GM12878 (cell line): ENCODE measurements at regions not wholly inside any gene's neighbourhood (a gene's known extent, or its start where the extent isn't known, plus 50 kb on each side); places are given as distances from the start of the nearest gene placed in this dataset.

Experiments
- ATAC-seq: fragments of 200-7000 bp; cut with Tn5 transposase; 3 replicates; pipeline ENCODE4 v1.9.1; 2020; ENCODE audit warnings: mild to moderate bottlenecking, moderate library complexity
- BruUV-seq: library from RNA; stranded (reverse); fragments of 400-500 nt; replicated peaks from 2 replicates; lab custom pipeline; 2021; lab: Mats Ljungman, UMichigan
- CTCF ChIA-PET: fragments of 300-600 bp; sonication (Branson Sonifier 250); formaldehyde crosslinking; extraction: SDS; loops from one replicate; lab custom pipeline; 2021; ENCODE audit warnings: inconsistent platforms; lab: Yijun Ruan, JAX
- POLR2A ChIA-PET: fragments of 350-600 bp; formaldehyde crosslinking; extraction: SDS; loops from one replicate; lab custom pipeline; 2021; ENCODE audit warnings: inconsistent platforms; lab: Charles Lee
- RAD21 ChIA-PET: fragments of 300-600 bp; sonication (Branson Sonifier 250); formaldehyde crosslinking; loops from one replicate; lab custom pipeline; 2023; ENCODE audit warnings: antibody characterized with exemption; ENCODE audit not compliant: unreplicated experiment; lab: Charles Lee
- SMC1A ChIA-PET: fragments of 300-600 bp; sonication (Branson Sonifier 250); formaldehyde crosslinking; loops from one replicate; lab custom pipeline; 2023; ENCODE audit not compliant: unreplicated experiment, uncharacterized antibody; lab: Charles Lee
- DNase-seq: peaks from one replicate; pipeline ENCODE4 v3.0.0-alpha.2; 2011; ENCODE audit warnings: low read depth, low spot score
- FAIRE-seq: peaks from 3 replicates; lab custom pipeline; 2011; peaks lifted over from hg19 to GRCh38; lab: Jason Lieb, UNC
- H2AFZ ChIP-seq: 2 replicates; pipeline ENCODE4 v1.6.0; 2011; ENCODE audit warnings: low read depth, low read length, control low read depth; ENCODE audit not compliant: control insufficient read depth
- H3K27ac ChIP-seq: 2 replicates; pipeline ENCODE4 v1.5.1; 2011; ENCODE audit warnings: control low read depth; ENCODE audit not compliant: control insufficient read depth, insufficient read depth
- H3K27me3 ChIP-seq, 2 experiments: replicated peaks in 1 of 2; 2 replicates each; pipeline versions ENCODE4 v1.6.0 to v1.6.1; 2011; ENCODE audit warnings: low read length in 1 of 2; ENCODE audit not compliant: control insufficient read depth in 2 of 2, insufficient read depth in 2 of 2
- H3K36me3 ChIP-seq, 2 experiments: 2 replicates each; pipeline ENCODE4 v1.5.1; 2011; ENCODE audit warnings: low read length in 1 of 2; ENCODE audit not compliant: control insufficient read depth in 2 of 2, insufficient read depth in 2 of 2
- H3K4me1 ChIP-seq: 2 replicates; pipeline ENCODE4 v1.6.1; 2011; ENCODE audit warnings: mild to moderate bottlenecking, low read length, moderate library complexity, mixed read lengths; ENCODE audit not compliant: control insufficient read depth, insufficient read depth
- H3K4me2 ChIP-seq: 2 replicates; pipeline ENCODE4 v1.6.0; 2011; ENCODE audit warnings: control low read depth; ENCODE audit not compliant: control insufficient read depth, insufficient read depth
- H3K4me3 ChIP-seq: fragments of 200-600 bp; sonication (generic); 2 replicates; pipeline ENCODE4 v1.5.1; 2016
- H3K79me2 ChIP-seq: 2 replicates; pipeline ENCODE4 v1.6.0; 2011; ENCODE audit warnings: low read length; ENCODE audit not compliant: control insufficient read depth, insufficient read depth
- H3K9ac ChIP-seq: 2 replicates; pipeline ENCODE4 v1.8.0; 2011; ENCODE audit warnings: low read length, control low read depth, mixed read lengths; ENCODE audit not compliant: control insufficient read depth, insufficient read depth
- H3K9me3 ChIP-seq: replicated peaks from 3 replicates; pipeline ENCODE4 v1.5.1; 2011; ENCODE audit warnings: mild to moderate bottlenecking, low read length; ENCODE audit not compliant: control insufficient read depth, insufficient read depth
- H4K20me1 ChIP-seq: 2 replicates; pipeline ENCODE4 v1.6.0; 2011; ENCODE audit not compliant: control insufficient read depth, insufficient read depth
- CHD1 ChIP-seq: IDR thresholded peaks from 2 replicates; pipeline ENCODE4 v1.6.1; 2012; ENCODE audit warnings: low read depth, low read length, improper control_type of control experiment
- CHD2 ChIP-seq: IDR thresholded peaks from 2 replicates; pipeline ENCODE4 v1.6.1; 2011; ENCODE audit warnings: low read depth, low read length, improper control_type of control experiment, borderline replicate concordance
- DPF2 ChIP-seq: fragments of 450-650 bp; IDR thresholded peaks from 2 replicates; pipeline ENCODE4 v1.6.1; 2017; ENCODE audit warnings: mild to moderate bottlenecking
- GABPA ChIP-seq: IDR thresholded peaks from 2 replicates; pipeline ENCODE4 v1.6.1; 2014; ENCODE audit warnings: antibody characterized with exemption, low read depth, mild to moderate bottlenecking, inconsistent platforms
- HDGF ChIP-seq: fragments of 450-650 bp; IDR thresholded peaks from 2 replicates; pipeline ENCODE4 v1.6.1; 2016; ENCODE audit warnings: antibody characterized with exemption
- NR2C2 ChIP-seq: IDR thresholded peaks from 2 replicates; pipeline ENCODE4 v1.6.1; 2011; ENCODE audit warnings: borderline replicate concordance, low read depth; ENCODE audit not compliant: control insufficient read depth, insufficient read length
- PAX8 ChIP-seq: fragments of 450-650 bp; IDR thresholded peaks from 2 replicates; pipeline ENCODE4 v1.6.1; 2017; ENCODE audit warnings: mild to moderate bottlenecking, moderate library complexity
- PML ChIP-seq: IDR thresholded peaks from 2 replicates; pipeline ENCODE4 v1.6.1; 2012; ENCODE audit warnings: low read length, inconsistent platforms
- POLR2AphosphoS2 ChIP-seq: IDR thresholded peaks from 2 replicates; pipeline ENCODE4 v1.6.1; 2011; ENCODE audit warnings: low read depth, mild to moderate bottlenecking, low read length, improper control_type of control experiment, moderate library complexity
- SIN3A ChIP-seq: IDR thresholded peaks from 2 replicates; pipeline ENCODE4 v1.6.1; 2012; ENCODE audit warnings: low read depth, low read length, improper control_type of control experiment
- SPI1 ChIP-seq: IDR thresholded peaks from 2 replicates; pipeline ENCODE4 v1.6.1; 2011; ENCODE audit warnings: low read depth, mild to moderate bottlenecking, low read length, moderate library complexity, borderline replicate concordance; ENCODE audit not compliant: insufficient read depth
- SREBF1 ChIP-seq: IDR thresholded peaks from 2 replicates; pipeline ENCODE4 v1.6.1; 2012; ENCODE audit warnings: mild to moderate bottlenecking, low read length
- TBL1XR1 ChIP-seq: IDR thresholded peaks from 2 replicates; pipeline ENCODE4 v1.6.1; 2012; ENCODE audit warnings: low read depth, low read length, improper control_type of control experiment
- WRNIP1 ChIP-seq: IDR thresholded peaks from 2 replicates; pipeline ENCODE4 v1.6.1; 2011; ENCODE audit warnings: low read depth, low read length, improper control_type of control experiment, borderline replicate concordance
- ZZZ3 ChIP-seq: IDR thresholded peaks from 2 replicates; pipeline ENCODE4 v1.6.1; 2011; ENCODE audit warnings: low read depth; ENCODE audit not compliant: control insufficient read depth, insufficient read length
- WGBS: methylation state at CpG from one replicate; pipeline ENCODE4 v1.1.6; 2016; ENCODE audit warnings: low lambda C conversion rate; ENCODE audit not compliant: insufficient replicate concordance, insufficient coverage; ENCODE audit errors: missing lambda C conversion rate; 5-methylcytosine and 5-hydroxymethylcytosine counted together
- in situ Hi-C: fragments of 300-500 bp; cut with MboI; formaldehyde crosslinking; loops from 9 replicates; pipeline ENCODE4 v1.14.3; 2018; ENCODE audit warnings: mixed read lengths
- intact Hi-C: fragments of 100-400 bp; cut with micrococcal nuclease; formaldehyde crosslinking; loops from one replicate; pipeline ENCODE4 v1.14.2; 2022; ENCODE audit not compliant: unreplicated experiment
- TF ChIP-seq, protein P1 (sequence below): IDR thresholded peaks from 2 replicates; pipeline ENCODE4 v1.6.1; 2012; ENCODE audit warnings: low read depth, low read length, improper control_type of control experiment
- TF ChIP-seq, protein P2 (sequence below): fragments of 450-650 bp; IDR thresholded peaks from 2 replicates; pipeline ENCODE4 v1.6.1; 2017; ENCODE audit warnings: low read depth, mild to moderate bottlenecking, moderate library complexity
- TF ChIP-seq, protein P3 (sequence below): fragments of 150-350 bp; IDR thresholded peaks from 2 replicates; pipeline ENCODE4 v1.6.1; 2016; ENCODE audit warnings: low read depth, low read length
- TF ChIP-seq, protein P4 (sequence below): IDR thresholded peaks from 2 replicates; pipeline ENCODE4 v1.6.1; 2011; ENCODE audit warnings: borderline replicate concordance, low read depth, mild to moderate bottlenecking, moderate library complexity, low read length; ENCODE audit not compliant: insufficient read depth, poor library complexity, severe bottlenecking

DNA sequence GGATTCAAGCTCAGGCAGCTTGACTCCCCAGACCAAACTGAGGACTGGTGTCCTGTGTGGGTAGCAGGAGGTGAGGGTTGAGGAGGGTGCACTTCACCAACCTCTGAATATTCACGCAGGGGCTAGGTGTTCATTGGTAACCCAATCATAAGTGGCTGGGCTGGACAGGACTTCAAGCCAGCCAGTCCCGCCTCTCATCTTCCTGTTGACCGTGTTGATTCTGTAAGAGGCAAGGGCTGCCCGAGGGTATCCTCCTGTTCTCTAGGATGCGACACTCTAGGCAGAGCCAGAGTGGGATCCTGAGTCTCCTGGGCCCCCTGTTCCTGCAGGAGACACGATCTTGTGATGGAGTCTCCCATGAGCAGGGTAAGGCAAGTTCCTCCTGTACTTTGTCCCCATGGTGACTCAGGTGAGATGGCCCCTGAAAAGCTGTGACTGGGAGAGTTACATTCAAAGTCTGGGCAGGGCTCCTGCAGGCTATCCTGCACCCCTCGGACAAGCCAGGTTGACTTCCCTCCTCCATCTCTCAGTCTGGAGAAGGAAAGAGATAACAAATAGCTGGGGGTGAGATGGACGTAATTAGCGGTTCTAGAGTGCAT is 58.1 kb upstream of the POMGNT2 start:
- in situ Hi-C loops = loop anchor here (5.0 kb wide), 1 partner anchor 213 kb away; no protein-coding TSS in a partner anchor
- FAIRE-seq = no peak
- 27% methylated on average over 9 of the region's 9 CpGs for WGBS
- DNase-seq = no peak
- H3K4me3 ChIP-seq = no peak overlapping the region
- intact Hi-C loops = loop anchor here (5.0 kb wide), 2 partner anchors 58 to 338 kb away; no protein-coding TSS in a partner anchor
- BruUV-seq = no TSS peak
- RAD21 ChIA-PET = interaction anchor here (1.4 to 2.6 kb wide), 4 partner anchors 126 to 214 kb away, joined by 3 to 31 read pairs (median 4); no protein-coding TSS in a partner anchor
- no peak overlapping the region for H2AFZ ChIP-seq
- H3K79me2 ChIP-seq = no peaks in the 10 kb centered on the region
- no peak overlapping the region for H3K4me2 ChIP-seq
- CTCF ChIA-PET = interaction anchor here (0.6 to 7.6 kb wide), 6 partner anchors 17 to 472 kb away, joined by 3 to 84 read pairs (median 16); no protein-coding TSS in a partner anchor
- H3K9ac ChIP-seq = no peak overlapping the region
- TF ChIP-seq CHD2 (no peak), GABPA (no peak), POLR2AphosphoS2 (no peak), SREBF1 (no peak), CHD1 (no peak), ZZZ3 (no peak), PAX8 (no peak), WRNIP1 (no peak), PML (no peak), TBL1XR1 (no peak), NR2C2 (no peak), HDGF (no peak), SPI1 (no peak), DPF2 (no peak), SIN3A (no peak)
- TF ChIP-seq, protein P1, sequence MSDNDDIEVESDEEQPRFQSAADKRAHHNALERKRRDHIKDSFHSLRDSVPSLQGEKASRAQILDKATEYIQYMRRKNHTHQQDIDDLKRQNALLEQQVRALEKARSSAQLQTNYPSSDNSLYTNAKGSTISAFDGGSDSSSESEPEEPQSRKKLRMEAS = no peak
- TF ChIP-seq, protein P2, sequence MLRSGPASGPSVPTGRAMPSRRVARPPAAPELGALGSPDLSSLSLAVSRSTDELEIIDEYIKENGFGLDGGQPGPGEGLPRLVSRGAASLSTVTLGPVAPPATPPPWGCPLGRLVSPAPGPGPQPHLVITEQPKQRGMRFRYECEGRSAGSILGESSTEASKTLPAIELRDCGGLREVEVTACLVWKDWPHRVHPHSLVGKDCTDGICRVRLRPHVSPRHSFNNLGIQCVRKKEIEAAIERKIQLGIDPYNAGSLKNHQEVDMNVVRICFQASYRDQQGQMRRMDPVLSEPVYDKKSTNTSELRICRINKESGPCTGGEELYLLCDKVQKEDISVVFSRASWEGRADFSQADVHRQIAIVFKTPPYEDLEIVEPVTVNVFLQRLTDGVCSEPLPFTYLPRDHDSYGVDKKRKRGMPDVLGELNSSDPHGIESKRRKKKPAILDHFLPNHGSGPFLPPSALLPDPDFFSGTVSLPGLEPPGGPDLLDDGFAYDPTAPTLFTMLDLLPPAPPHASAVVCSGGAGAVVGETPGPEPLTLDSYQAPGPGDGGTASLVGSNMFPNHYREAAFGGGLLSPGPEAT = no peak
- TF ChIP-seq, protein P3, sequence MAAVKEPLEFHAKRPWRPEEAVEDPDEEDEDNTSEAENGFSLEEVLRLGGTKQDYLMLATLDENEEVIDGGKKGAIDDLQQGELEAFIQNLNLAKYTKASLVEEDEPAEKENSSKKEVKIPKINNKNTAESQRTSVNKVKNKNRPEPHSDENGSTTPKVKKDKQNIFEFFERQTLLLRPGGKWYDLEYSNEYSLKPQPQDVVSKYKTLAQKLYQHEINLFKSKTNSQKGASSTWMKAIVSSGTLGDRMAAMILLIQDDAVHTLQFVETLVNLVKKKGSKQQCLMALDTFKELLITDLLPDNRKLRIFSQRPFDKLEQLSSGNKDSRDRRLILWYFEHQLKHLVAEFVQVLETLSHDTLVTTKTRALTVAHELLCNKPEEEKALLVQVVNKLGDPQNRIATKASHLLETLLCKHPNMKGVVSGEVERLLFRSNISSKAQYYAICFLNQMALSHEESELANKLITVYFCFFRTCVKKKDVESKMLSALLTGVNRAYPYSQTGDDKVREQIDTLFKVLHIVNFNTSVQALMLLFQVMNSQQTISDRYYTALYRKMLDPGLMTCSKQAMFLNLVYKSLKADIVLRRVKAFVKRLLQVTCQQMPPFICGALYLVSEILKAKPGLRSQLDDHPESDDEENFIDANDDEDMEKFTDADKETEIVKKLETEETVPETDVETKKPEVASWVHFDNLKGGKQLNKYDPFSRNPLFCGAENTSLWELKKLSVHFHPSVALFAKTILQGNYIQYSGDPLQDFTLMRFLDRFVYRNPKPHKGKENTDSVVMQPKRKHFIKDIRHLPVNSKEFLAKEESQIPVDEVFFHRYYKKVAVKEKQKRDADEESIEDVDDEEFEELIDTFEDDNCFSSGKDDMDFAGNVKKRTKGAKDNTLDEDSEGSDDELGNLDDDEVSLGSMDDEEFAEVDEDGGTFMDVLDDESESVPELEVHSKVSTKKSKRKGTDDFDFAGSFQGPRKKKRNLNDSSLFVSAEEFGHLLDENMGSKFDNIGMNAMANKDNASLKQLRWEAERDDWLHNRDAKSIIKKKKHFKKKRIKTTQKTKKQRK = no peak
- TF ChIP-seq, protein P4, sequence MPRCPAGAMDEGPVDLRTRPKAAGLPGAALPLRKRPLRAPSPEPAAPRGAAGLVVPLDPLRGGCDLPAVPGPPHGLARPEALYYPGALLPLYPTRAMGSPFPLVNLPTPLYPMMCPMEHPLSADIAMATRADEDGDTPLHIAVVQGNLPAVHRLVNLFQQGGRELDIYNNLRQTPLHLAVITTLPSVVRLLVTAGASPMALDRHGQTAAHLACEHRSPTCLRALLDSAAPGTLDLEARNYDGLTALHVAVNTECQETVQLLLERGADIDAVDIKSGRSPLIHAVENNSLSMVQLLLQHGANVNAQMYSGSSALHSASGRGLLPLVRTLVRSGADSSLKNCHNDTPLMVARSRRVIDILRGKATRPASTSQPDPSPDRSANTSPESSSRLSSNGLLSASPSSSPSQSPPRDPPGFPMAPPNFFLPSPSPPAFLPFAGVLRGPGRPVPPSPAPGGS = no peak
- no peak for ATAC-seq
- no peaks in the 10 kb centered on the region for H3K36me3 ChIP-seq
- POLR2A ChIA-PET = no interaction called here
- SMC1A ChIA-PET = interaction anchor here (1.0 to 5.3 kb wide), 6 partner anchors 11 to 339 kb away, joined by 3 to 79 read pairs (median 7); no protein-coding TSS in a partner anchor
- no peaks in the 10 kb centered on the region; the same call in 1 of the 2 replicates for H3K4me1 ChIP-seq
- H3K27me3 ChIP-seq = no peaks in the 10 kb centered on the region
- no peaks in the 10 kb centered on the region for H4K20me1 ChIP-seq
- no peak overlapping the region for H3K27ac ChIP-seq
- H3K9me3 ChIP-seq = no peaks in the 10 kb centered on the region; the same call in 2 of the 3 replicates
